ENCODE measurements at regions not wholly inside any gene's neighbourhood (a gene's known extent, or its start where the extent isn't known, plus 50 kb on each side); places are given as distances from the start of the nearest gene placed in this dataset.

- DNase-seq (ENCODE audit: low read depth in 2 of 2): no peak
Measured at GRCh38 chr20:50313827-50314677, 123.4 kb downstream of the CEBPB start.

GRCh38 chr20:50314678-50315335 lies 124.2 kb downstream of the CEBPB start:
- DNase-seq (ENCODE audit: low read depth in 2 of 2): no peak

GRCh38 chr20:50315586-50316551 lies 125.2 kb downstream of the CEBPB start:
- DNase-seq (ENCODE audit: low read depth in 2 of 2): no peak

- no peak for DNase-seq (ENCODE audit: low read depth in 2 of 2)
Measured at GRCh38 chr20:50317116-50317515, 126.5 kb downstream of the CEBPB start.

- DNase-seq (ENCODE audit: low read depth in 2 of 2): no peak
Measured at GRCh38 chr20:50317609-50318008, 127.0 kb downstream of the CEBPB start.

GRCh38 chr20:50318710-50319109 lies 128.1 kb downstream of the CEBPB start:
- no peak for DNase-seq (ENCODE audit: low read depth in 2 of 2)

- no peak for DNase-seq (ENCODE audit: low read depth in 2 of 2)
Measured at GRCh38 chr20:50320005-50320900, 129.6 kb downstream of the CEBPB start.

- DNase-seq (ENCODE audit: low read depth in 2 of 2): no peak
Measured at GRCh38 chr20:50320901-50321796, 130.5 kb downstream of the CEBPB start.

GRCh38 chr20:50321797-50322480 lies 131.3 kb downstream of the CEBPB start:
- no peak for DNase-seq (ENCODE audit: low read depth in 2 of 2)

GRCh38 chr20:50322703-50323131 lies 132.1 kb downstream of the CEBPB start:
- DNase-seq (ENCODE audit: low read depth in 2 of 2): no peak

GRCh38 chr20:50323209-50323608 lies 132.6 kb downstream of the CEBPB start:
- DNase-seq (ENCODE audit: low read depth in 2 of 2): no peak

GRCh38 chr20:50323777-50324775 lies 133.4 kb downstream of the CEBPB start:
- DNase-seq (ENCODE audit: low read depth in 2 of 2): no peak

- DNase-seq (ENCODE audit: low read depth in 2 of 2): no peak
Measured at GRCh38 chr20:50325215-50325614, 134.6 kb downstream of the CEBPB start.

GRCh38 chr20:50325651-50326050 lies 135.0 kb downstream of the CEBPB start:
- DNase-seq (ENCODE audit: low read depth in 2 of 2): no peak

GRCh38 chr20:50327666-50328065 lies 137.0 kb downstream of the CEBPB start:
- DNase-seq (ENCODE audit: low read depth in 2 of 2): no peak

- no peak for DNase-seq (ENCODE audit: low read depth in 2 of 2)
Measured at GRCh38 chr20:50328222-50328979, 137.8 kb downstream of the CEBPB start.
